GM23338 (cell line): ENCODE measurements at regions not wholly inside any gene's neighbourhood (a gene's known extent, or its start where the extent isn't known, plus 50 kb on each side); places are given as distances from the start of the nearest gene placed in this dataset.

Experiments
- ATAC-seq: fragments of 200-7000 bp; cut with Tn5 transposase; 3 replicates; pipeline ENCODE4 v1.9.1; 2020
- DNase-seq: peaks from one replicate; pipeline ENCODE4 v3.0.0-alpha.2; 2015; ENCODE audit warnings: low spot score
- H2AFZ ChIP-seq: fragments of 200-600 bp; sonication (generic); 2 replicates; pipeline ENCODE4 v1.8.0; 2016; ENCODE audit warnings: antibody characterized with exemption, mild to moderate bottlenecking, moderate library complexity
- H3F3A ChIP-seq: fragments of 200-600 bp; sonication (generic); replicated peaks from 2 replicates; pipeline ENCODE4 v1.8.0; 2017; ENCODE audit warnings: antibody characterized with exemption, mixed run types, low read depth
- H3K27ac ChIP-seq: fragments of 200-600 bp; sonication (generic); 2 replicates; pipeline ENCODE4 v1.6.1; 2016; ENCODE audit warnings: low read depth
- H3K27me3 ChIP-seq: fragments of 200-600 bp; sonication (generic); 2 replicates; pipeline ENCODE4 v1.8.0; 2016; ENCODE audit warnings: mild to moderate bottlenecking, mixed run types, moderate library complexity; ENCODE audit not compliant: insufficient read depth
- H3K36me3 ChIP-seq: fragments of 200-600 bp; sonication (generic); 2 replicates; pipeline ENCODE4 v1.8.0; 2016; ENCODE audit warnings: mild to moderate bottlenecking; ENCODE audit not compliant: insufficient read depth
- H3K4me1 ChIP-seq: fragments of 200-600 bp; sonication (generic); 2 replicates; pipeline ENCODE4 v1.8.0; 2016; ENCODE audit warnings: mild to moderate bottlenecking, moderate library complexity; ENCODE audit not compliant: insufficient read depth
- H3K4me2 ChIP-seq: fragments of 200-600 bp; sonication (generic); 2 replicates; pipeline ENCODE4 v1.7.1; 2017; ENCODE audit warnings: mixed run types
- H3K4me3 ChIP-seq: fragments of 200-600 bp; sonication (generic); 2 replicates; pipeline ENCODE4 v1.6.1; 2016; ENCODE audit warnings: mixed run types
- H3K79me2 ChIP-seq: fragments of 200-600 bp; sonication (generic); replicated peaks from 2 replicates; pipeline ENCODE4 v1.8.0; 2017; ENCODE audit warnings: mild to moderate bottlenecking; ENCODE audit not compliant: insufficient read depth
- H3K9me2 ChIP-seq: fragments of 200-600 bp; sonication (generic); 2 replicates; pipeline ENCODE4 v1.8.0; 2017; ENCODE audit not compliant: insufficient read depth
- H4K20me1 ChIP-seq: fragments of 200-600 bp; sonication (generic); replicated peaks from 2 replicates; pipeline ENCODE4 v1.8.0; 2017; ENCODE audit warnings: mild to moderate bottlenecking; ENCODE audit not compliant: insufficient read depth
- H3K27ac Mint-ChIP-seq: 2 replicates; pipeline ENCODE4 v1.8.0; 2020; ENCODE audit warnings: inconsistent platforms, mild to moderate bottlenecking, moderate library complexity, mixed read lengths
- H3K27me3 Mint-ChIP-seq: 3 replicates; pipeline ENCODE4 v1.8.0; 2022; ENCODE audit warnings: low read depth, mild to moderate bottlenecking, moderate library complexity, mixed read lengths, inconsistent platforms; ENCODE audit not compliant: insufficient read depth, poor library complexity
- H3K36me3 Mint-ChIP-seq: 3 replicates; pipeline ENCODE4 v1.8.0; 2021; ENCODE audit warnings: low read depth, mild to moderate bottlenecking, inconsistent platforms, moderate library complexity, mixed read lengths
- H3K4me1 Mint-ChIP-seq: 3 replicates; pipeline ENCODE4 v1.8.0; 2020; ENCODE audit warnings: mild to moderate bottlenecking, inconsistent platforms, mixed read lengths
- H3K4me3 Mint-ChIP-seq: 3 replicates; pipeline ENCODE4 v1.8.0; 2021; ENCODE audit warnings: moderate library complexity, mild to moderate bottlenecking, inconsistent platforms, mixed read lengths
- H3K9me3 Mint-ChIP-seq: 3 replicates; pipeline ENCODE4 v1.8.0; 2020; ENCODE audit warnings: moderate library complexity, mild to moderate bottlenecking, inconsistent platforms, mixed read lengths
- CREB1 ChIP-seq: fragments of 250-450 bp; sonication (Bioruptor Pico); IDR thresholded peaks from 2 replicates; pipeline ENCODE4 v1.5.0; 2020; ENCODE audit warnings: low read depth, mild to moderate bottlenecking, moderate library complexity
- CTCF ChIP-seq, 2 experiments: fragments of 200-600 bp in 1 of 2; sonication (generic) in 1 of 2; conservative IDR thresholded peaks; 2 replicates each; pipeline versions ENCODE4 v1.5.1 to v1.6.1; 2016 to 2017; ENCODE audit warnings: antibody characterized with exemption in 2 of 2, low read depth in 2 of 2, mild to moderate bottlenecking in 2 of 2, moderate library complexity in 1 of 2
- ETS1 ChIP-seq: IDR thresholded peaks from 2 replicates; pipeline ENCODE4 v1.6.1; 2016; ENCODE audit warnings: antibody characterized with exemption
- EZH2 ChIP-seq: fragments of 200-600 bp; sonication (generic); IDR thresholded peaks from one replicate; pipeline ENCODE4 v1.8.0; 2017; ENCODE audit warnings: antibody characterized with exemption, mild to moderate bottlenecking, low read depth; ENCODE audit not compliant: unreplicated experiment
- EZH2phosphoT487 ChIP-seq: fragments of 200-600 bp; sonication (generic); IDR thresholded peaks from one replicate; pipeline ENCODE4 v1.8.1; 2018; ENCODE audit warnings: antibody characterized with exemption; ENCODE audit not compliant: unreplicated experiment
- JUNB ChIP-seq: IDR thresholded peaks from one replicate; pipeline ENCODE4 v1.6.1; 2016; ENCODE audit warnings: antibody characterized with exemption; ENCODE audit not compliant: unreplicated experiment
- NANOG ChIP-seq: IDR thresholded peaks from 2 replicates; pipeline ENCODE4 v1.6.1; 2016; ENCODE audit warnings: antibody characterized with exemption, borderline replicate concordance
- POLR2AphosphoS5 ChIP-seq: IDR thresholded peaks from 2 replicates; pipeline ENCODE4 v1.6.1; 2016; ENCODE audit warnings: antibody characterized with exemption, low read depth
- ZNF114 ChIP-seq: fragments of 250-450 bp; sonication (Bioruptor Pico); IDR thresholded peaks from 2 replicates; pipeline ENCODE4 v1.5.0; 2020; ENCODE audit warnings: mild to moderate bottlenecking, moderate library complexity
- ZNF331 ChIP-seq: fragments of 250-450 bp; sonication (Bioruptor Pico); IDR thresholded peaks from 2 replicates; pipeline ENCODE4 v1.5.0; 2020; ENCODE audit warnings: low read depth, mild to moderate bottlenecking, moderate library complexity

- Histone ChIP-seq H3K4me1 (peaks cover 26% of the 10 kb centered on the region; the same call in 1 of the 2 replicates), H2AFZ (no peak overlapping the region; the same call in 1 of the 2 replicates), H3F3A (no peaks in the 10 kb centered on the region), H3K36me3 (no peaks in the 10 kb centered on the region), H3K79me2 (no peaks in the 10 kb centered on the region), H3K4me2 (peak overlapping the region; percentile 8; the same call in 1 of the 2 replicates), H3K27me3 (no peaks in the 10 kb centered on the region), H3K9me2 (peaks cover 7% of the 10 kb centered on the region; the same call in 1 of the 2 replicates), H4K20me1 (no peaks in the 10 kb centered on the region), H3K27ac (no peak overlapping the region), H3K4me3 (no peak overlapping the region)
- TF ChIP-seq ZNF331 (CRISPR knock-in tag) (no peak), POLR2AphosphoS5 (no peak), ZNF114 (no peak), NANOG (no peak), EZH2 (no peak), JUNB (no peak), CTCF (conservative IDR thresholded peaks at IDR 0.05; ENCODE audit: low read depth in 2 of 2) (no peak), ETS1 (no peak), CREB1 (no peak)
- H3K27me3 Mint-ChIP-seq: no peaks in the 10 kb centered on the region
- no peak overlapping the region for H3K4me3 Mint-ChIP-seq
- no peaks in the 10 kb centered on the region for H3K9me3 Mint-ChIP-seq
- DNase-seq (no peak), ATAC-seq (no peak)
- no peaks in the 10 kb centered on the region for H3K36me3 Mint-ChIP-seq
- H3K27ac Mint-ChIP-seq: peak overlapping the region; percentile 7; the same call in 1 of the 2 replicates
- H3K4me1 Mint-ChIP-seq: peaks cover 24% of the 10 kb centered on the region
Measured at GRCh38 chr9:82115900-82116299, 127.3 kb downstream of the SPATA31D1 start.

GRCh38 chr9:82116556-82116955 lies 128.0 kb downstream of the SPATA31D1 start:
- Mint-ChIP-seq H3K9me3 (no peaks in the 10 kb centered on the region), H3K36me3 (no peaks in the 10 kb centered on the region), H3K4me1 (peaks cover 24% of the 10 kb centered on the region), H3K27me3 (no peaks in the 10 kb centered on the region), H3K4me3 (no peak overlapping the region), H3K27ac (no peak overlapping the region)
- Histone ChIP-seq H2AFZ (no peak overlapping the region; the same call in 1 of the 2 replicates), H3K4me1 (peaks cover 26% of the 10 kb centered on the region; the same call in 1 of the 2 replicates), H3K27ac (no peak overlapping the region), H4K20me1 (no peaks in the 10 kb centered on the region), H3K4me2 (peak overlapping the region; percentile 8; the same call in 1 of the 2 replicates), H3K9me2 (0 out of 2 replicates have a peak, but pooled peaks cover 3% of the 10 kb centered on the region), H3K4me3 (no peak overlapping the region), H3F3A (no peaks in the 10 kb centered on the region), H3K36me3 (no peaks in the 10 kb centered on the region), H3K27me3 (no peaks in the 10 kb centered on the region), H3K79me2 (no peaks in the 10 kb centered on the region)
- TF ChIP-seq CTCF (conservative IDR thresholded peaks at IDR 0.05; ENCODE audit: low read depth in 2 of 2) (no peak), JUNB (no peak), ZNF114 (no peak), CREB1 (no peak), EZH2 (no peak), POLR2AphosphoS5 (no peak), EZH2phosphoT487 (no peak)
- DNase-seq (peak; percentile 17), ATAC-seq (peak; percentile 73)
